ENCODE measurements at regions not wholly inside any gene's neighbourhood (a gene's known extent, or its start where the extent isn't known, plus 50 kb on each side); places are given as distances from the start of the nearest gene placed in this dataset.

DNA sequence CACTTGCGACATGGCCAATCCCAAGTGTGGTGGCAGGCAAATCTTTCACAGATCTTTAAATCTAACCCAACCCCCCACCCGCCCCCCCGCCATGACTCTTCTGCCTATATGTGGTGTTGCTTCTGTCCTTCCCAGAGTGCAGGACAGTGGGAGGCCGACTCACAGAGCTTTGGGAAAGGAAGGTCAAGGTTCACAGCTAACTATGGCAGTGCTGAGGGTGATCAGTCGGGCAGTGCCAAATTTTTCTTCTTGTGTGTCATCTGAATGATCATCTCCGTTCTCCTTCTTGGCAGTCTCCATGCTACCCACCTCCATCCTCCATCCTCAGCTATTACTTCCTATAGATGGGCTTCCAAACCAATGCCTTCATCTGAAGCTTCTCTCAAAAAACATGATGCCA, 129.0 kb upstream of the NFIB start:
- TF ChIP-seq POLR2A (IDR thresholded peaks at IDR 0.05): no peak
- TF ChIP-seq, protein P1, sequence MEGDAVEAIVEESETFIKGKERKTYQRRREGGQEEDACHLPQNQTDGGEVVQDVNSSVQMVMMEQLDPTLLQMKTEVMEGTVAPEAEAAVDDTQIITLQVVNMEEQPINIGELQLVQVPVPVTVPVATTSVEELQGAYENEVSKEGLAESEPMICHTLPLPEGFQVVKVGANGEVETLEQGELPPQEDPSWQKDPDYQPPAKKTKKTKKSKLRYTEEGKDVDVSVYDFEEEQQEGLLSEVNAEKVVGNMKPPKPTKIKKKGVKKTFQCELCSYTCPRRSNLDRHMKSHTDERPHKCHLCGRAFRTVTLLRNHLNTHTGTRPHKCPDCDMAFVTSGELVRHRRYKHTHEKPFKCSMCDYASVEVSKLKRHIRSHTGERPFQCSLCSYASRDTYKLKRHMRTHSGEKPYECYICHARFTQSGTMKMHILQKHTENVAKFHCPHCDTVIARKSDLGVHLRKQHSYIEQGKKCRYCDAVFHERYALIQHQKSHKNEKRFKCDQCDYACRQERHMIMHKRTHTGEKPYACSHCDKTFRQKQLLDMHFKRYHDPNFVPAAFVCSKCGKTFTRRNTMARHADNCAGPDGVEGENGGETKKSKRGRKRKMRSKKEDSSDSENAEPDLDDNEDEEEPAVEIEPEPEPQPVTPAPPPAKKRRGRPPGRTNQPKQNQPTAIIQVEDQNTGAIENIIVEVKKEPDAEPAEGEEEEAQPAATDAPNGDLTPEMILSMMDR (IDR thresholded peaks at IDR 0.05): no peak
